CD4-positive, alpha-beta T cell treated with Interleukin-15 for 4 hours (primary cell): ENCODE measurements at regions not wholly inside any gene's neighbourhood (a gene's known extent, or its start where the extent isn't known, plus 50 kb on each side); places are given as distances from the start of the nearest gene placed in this dataset.

Experiments
- DNase-seq: peaks from one replicate; pipeline ENCODE4 v3.0.0-alpha.2; 2020; ENCODE audit warnings: low spot score

DNA sequence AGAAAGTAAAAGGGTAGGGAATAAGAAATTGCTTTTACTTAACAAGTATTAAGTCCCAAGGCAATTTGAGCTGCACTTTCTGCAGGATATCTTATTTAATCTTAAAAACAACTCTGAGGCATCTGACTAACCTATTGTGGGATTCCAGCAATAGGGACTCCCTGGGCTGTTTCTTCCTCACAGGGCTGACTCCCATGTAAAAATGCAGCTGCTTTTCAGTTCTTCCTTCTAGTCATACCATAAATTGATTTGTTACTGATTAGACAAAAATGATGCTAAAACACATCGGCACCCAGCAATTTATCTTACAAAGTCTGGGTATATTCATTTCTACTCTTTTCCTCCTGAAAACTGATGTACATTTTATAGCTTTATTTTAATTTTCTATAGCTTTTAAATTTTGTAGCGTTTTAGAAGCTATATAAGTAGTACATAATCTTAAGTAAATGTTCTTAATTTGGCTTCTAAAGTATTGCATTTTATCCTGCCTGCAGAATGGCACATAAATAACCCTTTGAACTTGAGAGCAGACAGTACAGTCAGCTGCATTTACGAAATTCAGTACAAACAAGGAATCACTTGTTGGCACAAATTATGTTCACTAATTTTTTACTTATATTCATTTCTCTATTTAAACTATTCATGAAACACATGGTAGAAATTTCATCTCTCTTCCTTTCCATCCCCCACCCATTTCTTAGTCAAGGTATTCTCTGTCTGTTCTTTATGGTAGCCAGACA lies 102.4 kb upstream of the FRY start:
- no peak for DNase-seq

DNA sequence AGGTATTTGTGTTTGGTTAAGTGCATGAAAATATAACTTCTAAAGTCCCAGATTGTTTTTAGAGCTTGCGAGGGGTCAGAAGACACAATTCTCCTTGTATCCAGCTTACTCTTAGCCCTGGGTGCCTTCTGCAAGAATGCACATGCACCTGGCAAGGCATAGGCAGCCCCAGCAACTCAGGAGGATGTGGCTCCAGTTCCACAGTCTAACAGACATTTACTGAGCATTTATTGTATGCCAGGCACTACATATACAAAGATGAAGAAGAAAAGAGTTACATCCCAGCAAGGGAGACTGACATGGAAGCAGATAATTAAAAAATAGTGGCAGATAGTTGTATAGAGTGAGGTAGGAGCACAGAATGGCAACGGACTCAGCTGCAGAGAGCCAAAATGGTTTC lies 101.1 kb upstream of the FRY start:
- no peak for DNase-seq

DNA sequence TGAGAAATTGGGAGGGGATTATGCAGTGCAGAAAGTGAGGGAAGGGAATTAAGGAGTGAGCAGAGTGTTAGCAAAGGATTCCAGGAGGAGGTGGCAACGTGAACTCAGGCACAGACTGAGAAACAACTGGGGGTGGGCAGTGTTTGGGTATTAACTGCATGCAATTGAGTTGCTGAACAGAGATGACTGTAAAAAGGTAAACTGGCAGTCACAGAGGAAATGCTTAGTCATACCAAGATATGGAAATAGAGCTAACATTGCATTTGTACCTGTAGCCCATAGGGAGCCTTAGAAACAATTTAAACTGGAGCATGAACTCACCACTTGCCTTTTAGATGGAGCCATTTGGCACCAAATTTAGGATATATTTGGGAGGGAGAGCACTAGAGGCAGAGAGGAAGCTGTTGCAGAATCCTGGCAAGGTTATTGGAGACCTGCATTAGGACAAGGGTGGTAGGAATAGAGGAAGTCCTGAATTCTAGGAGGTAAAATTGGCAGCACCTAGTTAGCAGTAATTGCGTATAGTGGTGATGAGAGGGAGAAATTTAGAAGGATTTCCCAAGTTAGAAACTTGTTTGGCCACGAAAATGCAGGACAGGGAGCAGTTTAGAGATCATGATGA lies 100.6 kb upstream of the FRY start:
- peak; percentile 12 for DNase-seq

DNA sequence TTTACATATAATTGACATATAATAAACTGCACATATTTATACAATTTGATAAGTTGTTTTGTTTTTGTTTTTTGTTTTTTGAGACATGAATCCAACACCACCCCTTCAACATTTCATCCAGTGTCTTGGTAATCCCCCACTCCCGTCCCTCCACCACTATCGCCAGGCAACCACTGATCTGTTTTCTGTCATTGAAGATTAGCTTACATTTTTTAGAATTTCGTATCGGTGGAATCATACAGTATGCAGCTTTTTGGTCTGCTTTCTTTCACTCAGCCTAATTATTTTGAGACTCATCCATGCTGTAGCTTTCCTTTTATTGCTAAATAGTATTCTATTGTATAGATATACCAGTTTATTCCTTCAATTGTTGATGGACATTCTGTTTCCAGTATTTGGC lies 94.1 kb upstream of the FRY start:
- DNase-seq, result no peak

- DNase-seq, result no peak
Observed at GRCh38 chr13:31940076-31940475, 91.5 kb upstream of the FRY start.

DNA sequence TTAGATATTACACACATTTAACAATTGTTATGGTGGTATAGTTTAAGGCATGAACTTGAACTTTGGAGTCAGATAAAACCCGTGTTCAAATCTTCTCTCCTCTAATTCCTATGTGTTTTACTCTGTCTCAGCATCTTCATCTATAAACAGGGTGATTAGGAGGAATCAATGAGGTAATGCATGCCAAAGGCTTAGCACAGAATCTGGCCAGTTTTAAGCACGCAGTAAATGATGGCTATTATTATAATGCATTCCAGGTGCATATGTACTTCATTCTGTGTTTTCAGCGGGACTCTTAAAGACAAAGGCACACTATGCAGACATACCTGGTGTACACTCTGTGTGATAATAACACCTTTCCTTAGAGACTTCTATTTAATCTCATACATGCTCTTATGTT lies 88.0 kb upstream of the FRY start:
- no peak for DNase-seq

GRCh38 chr13:31944262-31945160 lies 87.1 kb upstream of the FRY start:
- DNase-seq, result no peak

DNA sequence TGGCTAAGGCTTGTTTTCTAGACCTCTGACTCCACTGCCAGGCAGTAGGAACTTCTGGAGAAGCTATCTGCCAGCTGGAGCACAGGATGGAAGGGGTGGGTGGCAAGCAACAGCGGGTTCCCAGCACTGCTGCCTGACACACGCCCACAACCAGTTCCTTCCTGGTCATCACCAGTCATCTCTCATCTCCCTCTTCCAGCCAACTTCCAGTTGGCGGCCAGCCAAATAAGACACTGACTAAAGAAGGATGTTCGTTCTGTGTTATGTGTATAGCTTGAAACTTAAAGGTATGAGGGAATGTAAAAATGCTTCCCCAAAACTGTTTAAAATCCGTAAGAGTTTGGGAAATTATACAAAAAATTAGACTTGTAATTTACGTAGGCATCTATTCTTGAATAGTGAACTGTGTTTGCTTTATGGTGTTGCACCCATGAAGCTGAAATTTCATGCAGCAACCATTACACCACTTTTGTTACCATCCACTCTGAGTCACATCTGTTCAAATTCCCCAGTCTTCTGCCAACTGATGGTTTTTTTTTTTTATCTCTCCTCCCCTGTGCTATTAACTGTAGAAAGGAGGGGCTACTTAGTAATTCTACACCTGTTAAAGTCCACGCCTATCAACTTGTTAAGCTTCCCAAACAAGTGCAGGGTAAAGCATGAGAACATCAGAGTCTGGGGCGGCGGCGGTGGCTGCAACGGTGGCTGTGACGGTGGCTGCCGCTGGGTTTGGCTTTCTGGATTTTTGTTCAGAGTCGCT lies 86.2 kb upstream of the FRY start:
- DNase-seq, result no peak

DNA sequence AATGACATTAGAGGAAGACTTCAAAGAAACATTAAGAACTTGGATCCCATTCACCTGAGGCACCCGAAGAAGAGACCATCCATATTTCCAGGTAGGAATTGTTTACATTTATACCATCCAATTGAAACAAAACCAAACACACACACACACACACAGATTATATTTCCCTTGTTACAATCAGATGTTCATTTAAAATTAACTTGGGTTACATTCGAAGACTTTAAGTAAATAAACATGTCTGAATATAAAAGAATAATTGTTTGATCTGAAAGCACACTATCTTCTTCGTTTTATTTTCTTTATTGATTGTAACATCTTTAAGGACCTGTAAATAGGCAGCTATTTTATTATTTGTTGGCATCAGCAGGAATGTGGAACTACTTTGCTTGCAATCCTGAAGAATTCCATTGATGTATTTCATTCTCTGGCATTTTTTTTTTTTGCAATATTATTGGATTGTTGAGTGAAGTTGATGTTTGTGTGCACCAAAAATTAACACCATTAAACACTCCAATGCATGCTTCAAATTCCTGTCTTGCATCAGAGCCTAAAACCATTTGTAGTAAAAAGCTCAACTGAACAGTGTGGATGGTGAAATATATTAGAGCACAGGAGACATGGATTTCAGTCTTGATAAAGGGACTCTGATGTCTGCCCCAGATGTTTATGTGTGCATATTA lies 85.3 kb upstream of the FRY start:
- no peak for DNase-seq

GRCh38 chr13:31947105-31947504 lies 84.5 kb upstream of the FRY start:
- no peak for DNase-seq

DNA sequence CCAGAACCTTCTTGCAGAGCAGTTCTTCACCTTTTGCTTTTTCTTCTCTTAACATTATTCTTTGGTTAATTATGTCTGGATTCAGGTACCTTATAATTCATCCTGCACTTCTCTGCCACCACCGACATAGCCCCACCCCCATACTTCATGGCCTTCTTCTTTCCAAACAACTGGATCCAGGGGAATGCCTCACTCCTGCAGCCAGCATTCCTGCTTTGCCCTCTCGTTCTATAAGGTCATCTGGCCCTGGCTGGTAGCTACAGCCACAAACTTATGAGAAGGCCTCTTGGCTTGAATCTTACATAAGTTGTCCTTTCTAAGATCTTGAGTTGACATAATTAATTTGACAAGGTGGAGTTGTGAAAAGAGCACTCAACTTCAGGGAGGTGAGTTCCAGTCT lies 84.1 kb upstream of the FRY start:
- DNase-seq, result no peak

GRCh38 chr13:31949486-31949885 lies 82.1 kb upstream of the FRY start:
- DNase-seq, result no peak

DNA sequence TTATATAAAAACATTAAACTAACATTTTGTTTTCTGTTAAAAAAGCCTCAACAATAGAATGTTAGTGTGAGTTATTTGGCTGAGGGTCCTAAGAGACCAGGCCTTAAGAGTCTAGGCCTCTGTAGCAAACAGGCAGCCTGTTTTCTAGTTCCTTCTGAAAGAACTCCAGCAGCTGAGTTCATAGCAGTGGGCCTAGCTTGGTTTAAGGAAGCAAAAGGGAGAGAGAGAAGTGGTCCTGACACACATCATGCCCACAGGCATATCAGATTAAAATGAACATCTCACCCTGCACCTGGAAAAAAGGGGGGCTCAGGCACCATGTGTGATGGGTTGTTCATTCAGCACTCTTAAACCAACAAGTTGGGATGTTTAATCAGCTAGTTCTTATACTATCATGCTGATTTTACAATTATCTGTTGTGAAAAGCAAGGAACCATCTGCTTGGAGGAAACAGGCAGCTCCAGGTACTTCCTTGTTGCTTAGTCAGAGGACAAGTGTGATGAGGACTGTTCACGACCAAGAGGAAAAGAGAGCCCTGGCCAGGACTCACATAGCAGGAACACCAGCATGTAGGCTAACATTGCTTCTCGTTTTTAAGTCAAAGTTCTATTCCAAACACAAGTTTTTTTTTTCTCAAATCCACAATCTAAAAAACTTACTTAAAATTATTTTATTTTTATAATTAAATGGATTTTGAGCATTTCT lies 81.3 kb upstream of the FRY start:
- no peak for DNase-seq

- DNase-seq, result peak; percentile 25
Observed at GRCh38 chr13:31951215-31951678, 80.3 kb upstream of the FRY start.

- no peak for DNase-seq
Observed at GRCh38 chr13:31952641-31953380, 78.8 kb upstream of the FRY start.

DNA sequence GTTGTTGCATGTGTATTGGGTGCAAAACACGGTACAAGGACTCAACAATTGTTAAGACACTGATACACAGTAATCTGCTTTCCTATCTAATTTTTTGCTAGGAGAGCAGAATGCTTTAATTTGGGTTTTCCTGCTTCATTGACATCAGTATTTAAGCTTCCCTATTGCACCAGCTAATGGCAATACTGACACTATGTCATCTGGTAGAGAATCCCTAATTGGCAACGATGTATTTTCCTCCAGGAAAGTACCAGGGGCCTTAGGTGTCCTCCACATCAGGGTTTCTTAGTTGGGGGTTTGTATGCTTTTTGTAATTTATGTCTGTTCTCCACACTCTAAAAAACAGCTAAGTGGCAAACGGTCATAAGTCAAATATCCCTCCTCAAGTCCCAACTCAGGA lies 76.5 kb upstream of the FRY start:
- no peak for DNase-seq

DNA sequence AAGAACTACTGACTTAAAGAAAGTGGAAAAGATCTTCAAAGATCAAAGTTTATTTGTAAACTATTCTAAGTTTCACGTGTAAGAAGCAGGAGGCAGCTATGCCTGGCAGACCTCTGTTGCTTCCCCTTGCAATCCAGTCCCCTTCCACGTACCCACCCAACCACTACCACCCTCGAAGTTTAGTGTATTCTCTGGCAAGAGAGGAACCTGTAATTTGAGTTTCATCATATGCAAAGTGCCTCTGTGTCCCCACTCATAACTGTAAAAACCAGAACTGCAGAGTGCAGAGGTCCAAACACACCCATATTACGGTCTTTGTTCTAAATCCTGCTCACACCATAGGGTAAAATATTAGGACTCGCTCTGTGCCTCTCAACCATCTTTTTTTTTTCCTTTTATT lies 75.8 kb upstream of the FRY start:
- DNase-seq, result no peak

DNA sequence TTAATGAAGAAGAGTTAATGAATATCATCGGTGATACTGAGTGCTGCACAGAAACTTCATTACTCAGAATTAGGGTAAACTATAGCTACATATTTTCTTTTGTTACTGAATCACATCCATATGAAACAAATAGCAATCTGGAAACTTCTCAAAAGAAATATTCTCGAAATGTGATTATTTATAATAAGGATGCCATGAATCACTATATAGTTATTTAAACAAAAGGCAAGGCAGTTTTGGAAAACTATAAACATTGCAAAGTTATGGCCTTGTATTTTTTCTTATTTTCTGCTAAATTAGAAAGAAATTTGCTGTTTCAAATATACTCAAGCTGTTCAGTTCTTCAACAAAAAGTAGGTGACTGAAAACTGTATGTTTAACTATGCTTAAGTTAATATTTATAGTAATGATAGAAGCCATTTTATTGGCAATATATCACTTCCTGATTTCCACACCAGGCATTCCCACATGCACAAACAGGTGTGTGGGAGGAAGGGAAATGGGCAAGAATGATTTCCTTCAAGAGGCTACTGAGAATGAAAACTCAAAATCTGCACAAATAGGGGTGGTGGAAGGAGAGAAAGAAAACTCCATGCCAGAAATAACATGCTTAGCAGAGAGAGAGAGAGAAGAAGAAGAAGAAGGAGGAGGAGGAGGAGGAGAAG lies 74.5 kb upstream of the FRY start:
- DNase-seq, result no peak

- no peak for DNase-seq
Observed at GRCh38 chr13:31957772-31958171, 73.8 kb upstream of the FRY start.
